Muscle layer of colon (tissue), 2 donors: ENCODE measurements at regions not wholly inside any gene's neighbourhood (a gene's known extent, or its start where the extent isn't known, plus 50 kb on each side); places are given as distances from the start of the nearest gene placed in this dataset.

Experiments
- H3K27ac ChIP-seq: one replicate; pipeline ENCODE4 v1.7.0; 2013; ENCODE audit warnings: low read depth, mild to moderate bottlenecking, low read length, moderate library complexity
- H3K27me3 ChIP-seq, 2 donors: one replicate each; pipeline ENCODE4 v1.7.0; 2013; ENCODE audit warnings: low read length in 2 of 2, mild to moderate bottlenecking in 2 of 2; ENCODE audit not compliant: insufficient read depth in 2 of 2, control insufficient read depth in 1 of 2
- H3K36me3 ChIP-seq: one replicate; pipeline ENCODE4 v1.7.0; 2013; ENCODE audit warnings: mild to moderate bottlenecking, low read length; ENCODE audit not compliant: insufficient read depth
- H3K4me1 ChIP-seq: one replicate; pipeline ENCODE4 v1.7.0; 2013; ENCODE audit warnings: mild to moderate bottlenecking, low read length; ENCODE audit not compliant: insufficient read depth
- H3K4me3 ChIP-seq, 2 donors: one replicate each; pipeline ENCODE4 v1.7.0; 2013; ENCODE audit warnings: low read length in 2 of 2, low read depth in 1 of 2, mild to moderate bottlenecking in 1 of 2, moderate library complexity in 1 of 2
- H3K9ac ChIP-seq: one replicate; pipeline ENCODE4 v1.7.0; 2013; ENCODE audit warnings: low read length
- H3K9me3 ChIP-seq: one replicate; pipeline ENCODE4 v1.7.0; 2013; ENCODE audit warnings: mild to moderate bottlenecking, low read length
- donor health status: abdominal sarcoma.
- donor health status: Adenocarcinoma of cecum.

- Histone ChIP-seq H3K4me3 (no peak overlapping the region), H3K9me3 (no peaks in the 10 kb centered on the region), H3K36me3 (no peaks in the 10 kb centered on the region), H3K4me1 (no peaks in the 10 kb centered on the region), H3K9ac (no peak overlapping the region), H3K27me3 (no peaks in the 10 kb centered on the region), H3K27ac (no peak overlapping the region)
Observed at GRCh38 chr6:154602296-154602695, 91.8 kb upstream of the CNKSR3 start.

GRCh38 chr6:154602708-154603107, 92.2 kb upstream of the CNKSR3 start:
- Histone ChIP-seq H3K27ac (no peak overlapping the region), H3K9me3 (no peaks in the 10 kb centered on the region), H3K27me3 (no peaks in the 10 kb centered on the region), H3K9ac (no peak overlapping the region), H3K4me3 (no peak overlapping the region), H3K4me1 (no peaks in the 10 kb centered on the region), H3K36me3 (no peaks in the 10 kb centered on the region)

- no peaks in the 10 kb centered on the region for H3K4me1 ChIP-seq
- H3K27ac ChIP-seq, result no peak overlapping the region
Observed at GRCh38 chr6:154604119-154604518, 93.6 kb upstream of the CNKSR3 start.

DNA sequence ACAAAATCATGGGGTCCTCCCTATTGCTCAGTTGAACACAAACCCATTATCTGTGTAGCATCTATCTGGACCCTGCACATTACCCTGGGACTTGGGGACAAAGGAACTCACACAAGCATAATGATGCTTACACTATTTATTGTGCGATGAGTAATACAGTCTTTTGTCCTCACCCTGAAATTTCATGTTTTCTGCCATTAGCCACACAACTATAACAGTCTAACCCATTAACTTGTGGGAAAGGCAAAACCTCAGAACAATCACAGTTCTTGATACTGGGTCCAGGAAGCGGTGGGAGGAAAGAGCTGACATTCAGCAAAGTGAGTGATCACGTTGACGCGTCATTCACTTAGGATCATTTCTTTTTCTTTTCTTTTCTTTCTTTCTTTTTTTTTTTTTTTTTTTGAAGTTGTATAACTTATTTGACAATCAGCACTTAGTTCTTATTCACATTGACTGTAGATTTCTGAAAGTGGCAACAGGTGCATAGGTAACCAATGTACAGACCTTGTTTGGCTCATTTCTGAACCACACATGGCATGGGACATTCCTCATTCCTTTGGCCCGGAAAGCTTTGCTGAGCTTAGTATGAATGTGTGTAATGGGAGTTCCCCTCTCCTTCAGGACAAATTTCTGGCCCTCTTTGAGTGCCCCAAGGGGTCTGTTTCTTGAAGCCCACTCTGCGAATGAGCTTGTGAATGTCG, 94.8 kb upstream of the CNKSR3 start:
- Histone ChIP-seq H3K27ac (no peak overlapping the region), H3K4me1 (no peaks in the 10 kb centered on the region), H3K9ac (no peak overlapping the region), H3K36me3 (no peaks in the 10 kb centered on the region), H3K4me3 (no peak overlapping the region), H3K27me3 (no peaks in the 10 kb centered on the region), H3K9me3 (no peaks in the 10 kb centered on the region)

More at GRCh38 chr6:154604119-154604518, 93.6 kb upstream of the CNKSR3 start:
- no peak overlapping the region for H3K4me3 ChIP-seq
- no peaks in the 10 kb centered on the region for H3K36me3 ChIP-seq
- H3K9me3 ChIP-seq, result no peaks in the 10 kb centered on the region
- H3K27me3 ChIP-seq, result no peaks in the 10 kb centered on the region
- no peak overlapping the region for H3K9ac ChIP-seq

DNA sequence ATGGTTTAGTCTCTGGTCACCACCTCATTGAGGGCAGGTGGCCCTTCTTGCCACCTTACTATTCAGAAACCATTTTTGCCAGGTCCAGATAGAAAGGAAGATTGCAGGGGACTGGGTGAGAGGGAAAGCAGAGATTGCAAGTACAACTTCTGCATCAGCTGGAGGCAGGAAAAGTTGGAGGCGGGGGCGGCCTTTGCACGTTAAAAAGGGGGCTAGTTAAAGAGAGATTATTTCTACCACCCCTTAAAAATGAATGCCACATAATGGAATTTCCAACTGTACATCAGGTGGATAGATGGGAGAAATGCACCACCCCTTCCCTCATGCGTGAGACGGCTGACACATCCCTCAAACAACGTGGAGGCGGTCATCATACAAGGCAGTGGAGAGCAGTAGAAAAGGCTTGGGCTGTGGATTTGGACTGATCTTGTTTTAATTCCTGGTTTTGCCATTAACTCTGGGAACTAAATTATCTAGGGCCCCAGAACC, 95.4 kb upstream of the CNKSR3 start:
- Histone ChIP-seq H3K9me3 (no peaks in the 10 kb centered on the region), H3K4me1 (no peaks in the 10 kb centered on the region), H3K27ac (no peak overlapping the region), H3K27me3 (no peaks in the 10 kb centered on the region), H3K9ac (no peak overlapping the region), H3K4me3 (no peak overlapping the region), H3K36me3 (no peaks in the 10 kb centered on the region)

GRCh38 chr6:154606457-154606856, 96.0 kb upstream of the CNKSR3 start:
- no peaks in the 10 kb centered on the region for H3K4me1 ChIP-seq
- H3K9ac ChIP-seq, result no peak overlapping the region
- no peaks in the 10 kb centered on the region for H3K27me3 ChIP-seq
- no peak overlapping the region for H3K4me3 ChIP-seq
- no peaks in the 10 kb centered on the region for H3K9me3 ChIP-seq
- H3K27ac ChIP-seq, result no peak overlapping the region
- no peaks in the 10 kb centered on the region for H3K36me3 ChIP-seq

DNA sequence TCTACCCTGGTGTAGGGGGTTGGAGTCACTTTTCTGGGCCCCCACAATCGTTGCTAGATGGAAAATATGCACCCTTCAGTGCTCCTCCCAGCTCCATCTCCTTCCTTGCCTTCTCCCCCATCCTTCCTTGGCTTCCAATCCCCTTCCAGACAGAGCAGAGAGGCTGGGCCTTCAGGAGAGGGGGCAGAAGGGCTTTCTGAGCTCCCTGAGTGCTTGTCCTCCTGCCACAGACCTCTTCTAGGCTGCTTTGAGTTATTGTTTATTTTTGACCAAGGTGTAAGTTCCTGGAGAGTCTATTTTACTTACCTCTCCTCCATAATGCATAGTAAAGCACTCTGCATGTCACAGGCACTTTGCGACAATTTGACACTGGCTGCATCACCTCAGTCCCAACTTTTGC, 96.4 kb upstream of the CNKSR3 start:
- Histone ChIP-seq H3K36me3 (no peaks in the 10 kb centered on the region), H3K9ac (no peak overlapping the region), H3K9me3 (no peaks in the 10 kb centered on the region), H3K27ac (no peak overlapping the region), H3K4me3 (no peak overlapping the region), H3K4me1 (no peaks in the 10 kb centered on the region), H3K27me3 (no peaks in the 10 kb centered on the region)

DNA sequence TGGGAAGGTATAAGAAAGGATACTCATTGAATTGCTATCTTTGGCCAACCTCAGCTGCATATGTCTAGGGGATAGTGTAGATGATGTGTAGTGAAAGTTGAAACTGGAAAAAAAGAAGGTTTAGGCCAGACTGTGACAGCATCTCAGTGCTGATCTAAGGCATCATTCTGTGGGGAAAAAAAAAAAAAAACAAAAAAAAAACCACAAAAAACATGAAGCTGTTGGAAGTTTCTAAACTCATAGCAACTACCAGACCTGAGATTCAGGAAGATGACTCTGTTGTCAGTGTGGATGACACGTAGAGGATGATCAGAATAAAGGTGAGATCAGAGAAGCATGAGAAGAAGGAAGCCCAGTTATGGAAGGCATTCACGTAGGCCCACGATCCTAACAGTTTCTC, 100.8 kb upstream of the CNKSR3 start:
- no peaks in the 10 kb centered on the region for H3K36me3 ChIP-seq
- no peak overlapping the region for H3K27ac ChIP-seq
- no peak overlapping the region for H3K9ac ChIP-seq
- H3K27me3 ChIP-seq, result no peaks in the 10 kb centered on the region
- H3K4me1 ChIP-seq, result no peaks in the 10 kb centered on the region
- no peaks in the 10 kb centered on the region for H3K9me3 ChIP-seq
- no peak overlapping the region for H3K4me3 ChIP-seq

GRCh38 chr6:154611847-154612246, 101.4 kb upstream of the CNKSR3 start:
- Histone ChIP-seq H3K4me1 (no peaks in the 10 kb centered on the region), H3K9me3 (no peaks in the 10 kb centered on the region), H3K27ac (no peak overlapping the region), H3K9ac (no peak overlapping the region), H3K27me3 (no peaks in the 10 kb centered on the region), H3K4me3 (no peak overlapping the region), H3K36me3 (no peaks in the 10 kb centered on the region)

DNA sequence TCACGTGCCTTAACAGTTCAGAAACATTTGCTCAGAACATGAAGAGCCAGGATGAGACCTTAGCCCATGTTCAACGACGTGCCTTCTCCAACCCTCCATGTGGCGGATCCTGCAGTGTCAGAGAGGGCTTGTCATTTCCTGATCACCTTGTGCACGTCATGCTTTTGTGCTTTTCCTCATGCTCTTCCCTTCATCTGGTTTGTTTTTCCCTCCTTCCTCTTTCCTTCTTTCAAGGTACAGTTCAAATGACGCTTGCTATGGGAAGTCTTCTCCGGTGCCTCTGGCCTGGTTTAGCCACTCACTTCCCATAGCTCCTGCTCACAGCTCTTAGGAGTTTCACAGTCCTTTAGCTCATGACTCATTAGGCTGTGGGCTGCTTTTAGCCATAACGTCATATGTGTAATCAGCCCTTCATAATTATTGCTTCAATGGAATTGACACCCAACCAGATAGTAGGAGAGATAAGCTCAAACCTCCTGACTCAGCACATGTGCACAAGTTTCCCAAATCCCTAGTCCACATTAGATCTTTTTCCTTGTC, 102.7 kb upstream of the CNKSR3 start:
- Histone ChIP-seq H3K36me3 (no peaks in the 10 kb centered on the region), H3K9ac (no peak overlapping the region), H3K4me3 (no peak overlapping the region), H3K4me1 (no peaks in the 10 kb centered on the region), H3K27ac (no peak overlapping the region), H3K9me3 (no peaks in the 10 kb centered on the region), H3K27me3 (no peaks in the 10 kb centered on the region)

DNA sequence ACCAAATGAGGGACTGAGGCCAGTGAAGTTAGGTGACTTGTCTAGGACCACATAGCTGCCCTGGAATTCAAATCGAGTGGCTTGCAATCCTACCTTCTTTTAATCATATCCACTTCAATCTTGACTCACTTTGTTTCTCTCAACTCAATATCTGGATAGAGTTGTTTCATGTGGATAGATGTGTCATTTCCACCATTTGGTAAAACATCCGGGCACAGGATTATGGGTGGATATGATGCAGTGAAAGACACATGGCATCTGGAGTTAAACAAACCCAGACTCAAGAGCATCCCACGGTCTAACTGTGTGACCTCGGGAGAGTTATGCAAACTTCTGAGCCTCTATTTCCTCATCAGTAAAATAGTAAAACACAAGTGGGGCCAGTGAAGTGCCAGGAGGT, 103.6 kb upstream of the CNKSR3 start:
- H3K4me3 ChIP-seq, result no peak overlapping the region
- H3K36me3 ChIP-seq, result no peaks in the 10 kb centered on the region
- no peak overlapping the region for H3K27ac ChIP-seq
- H3K9me3 ChIP-seq, result no peaks in the 10 kb centered on the region
- H3K4me1 ChIP-seq, result no peaks in the 10 kb centered on the region
- no peaks in the 10 kb centered on the region for H3K27me3 ChIP-seq
- no peak overlapping the region for H3K9ac ChIP-seq

GRCh38 chr6:154614641-154615040, 104.2 kb upstream of the CNKSR3 start:
- Histone ChIP-seq H3K9ac (no peak overlapping the region), H3K27me3 (no peaks in the 10 kb centered on the region), H3K4me3 (no peak overlapping the region), H3K27ac (no peak overlapping the region), H3K9me3 (no peaks in the 10 kb centered on the region), H3K36me3 (no peaks in the 10 kb centered on the region), H3K4me1 (no peaks in the 10 kb centered on the region)
